Memory B cell (primary cell): ENCODE measurements at regions not wholly inside any gene's neighbourhood (a gene's known extent, or its start where the extent isn't known, plus 50 kb on each side); places are given as distances from the start of the nearest gene placed in this dataset.
"Not testable (repeated sequence)": the region's sequence is repeated elsewhere in the genome, so short reads cannot be mapped to it uniquely, and the experiment has no call there.

ENCODE experiments used
- ATAC-seq: fragments of 150-1000 bp; cut with Tn5 transposase; 2 replicates; pipeline ENCODE4 v1.10.0; 2021; ENCODE audit warnings: low read depth, mild to moderate bottlenecking, moderate library complexity
- DNase-seq, 2 donors: peaks; one replicate each; pipeline ENCODE4 v3.0.0; 2022; ENCODE audit warnings: low spot score in 2 of 2
- H3K27ac Mint-ChIP-seq: one replicate; pipeline ENCODE4 v1.8.0; 2022; ENCODE audit warnings: mild to moderate bottlenecking, moderate library complexity, mixed read lengths
- H3K27me3 Mint-ChIP-seq: one replicate; pipeline ENCODE4 v1.8.0; 2022; ENCODE audit warnings: mixed read lengths
- H3K36me3 Mint-ChIP-seq: one replicate; pipeline ENCODE4 v1.8.0; 2022; ENCODE audit warnings: mild to moderate bottlenecking, mixed read lengths
- H3K4me1 Mint-ChIP-seq: one replicate; pipeline ENCODE4 v1.8.0; 2022; ENCODE audit warnings: mixed read lengths
- H3K4me3 Mint-ChIP-seq: one replicate; pipeline ENCODE4 v1.8.0; 2022; ENCODE audit warnings: mild to moderate bottlenecking, moderate library complexity, mixed read lengths
- H3K9me3 Mint-ChIP-seq: one replicate; pipeline ENCODE4 v1.8.0; 2022; ENCODE audit warnings: mixed read lengths

DNA sequence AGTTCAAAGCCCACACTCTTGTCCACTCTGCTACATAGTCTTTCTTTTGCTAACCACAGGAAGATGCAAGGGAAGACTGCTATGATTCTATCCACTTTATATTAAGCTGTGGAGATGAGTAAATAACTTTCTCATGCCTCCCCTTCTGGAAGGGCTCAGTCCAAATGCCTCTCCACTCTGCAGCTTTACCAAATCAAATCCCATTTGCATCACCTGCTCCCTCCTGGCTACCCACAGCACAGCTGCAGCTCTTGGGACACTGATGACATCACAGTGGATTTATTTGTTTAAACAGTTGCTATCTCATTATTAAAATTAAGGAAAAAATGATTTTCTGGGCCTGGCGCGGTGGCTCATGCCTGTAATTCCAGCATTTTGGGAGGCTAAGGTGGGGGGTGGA, 1544.9 kb upstream of the WWC1 start:
- H3K36me3 Mint-ChIP-seq, result no peaks in the 10 kb centered on the region
- H3K27ac Mint-ChIP-seq, result no peak overlapping the region
- no peak overlapping the region for H3K4me3 Mint-ChIP-seq
- peaks cover 12% of the 10 kb centered on the region for H3K9me3 Mint-ChIP-seq
- ATAC-seq, result no peak
- no peaks in the 10 kb centered on the region for H3K27me3 Mint-ChIP-seq
- no peak for DNase-seq
- H3K4me1 Mint-ChIP-seq, result no peaks in the 10 kb centered on the region

DNA sequence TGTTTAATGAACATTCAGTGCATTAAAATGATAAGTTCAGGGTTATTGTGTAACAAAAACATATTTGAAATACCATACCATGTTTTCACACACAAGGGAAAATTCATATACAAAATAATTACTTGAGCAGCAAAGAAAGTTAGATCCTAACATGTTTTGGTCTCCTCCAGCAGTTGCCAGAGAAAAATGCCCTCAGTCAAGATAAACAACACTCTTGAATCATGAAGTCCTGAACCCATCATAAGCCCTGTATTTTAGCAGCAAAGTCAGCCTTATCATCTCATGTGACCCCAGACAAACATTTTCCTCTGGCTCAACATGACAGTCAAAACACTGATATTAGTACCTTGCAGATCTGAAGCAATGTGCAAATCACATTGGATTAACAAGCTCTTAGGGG, 1541.1 kb upstream of the WWC1 start:
- DNase-seq (no peak), ATAC-seq (no peak)
- no peak overlapping the region for H3K27ac Mint-ChIP-seq
- H3K4me1 Mint-ChIP-seq, result no peaks in the 10 kb centered on the region
- no peaks in the 10 kb centered on the region for H3K27me3 Mint-ChIP-seq
- H3K36me3 Mint-ChIP-seq, result no peaks in the 10 kb centered on the region
- H3K9me3 Mint-ChIP-seq, result peaks cover 5% of the 10 kb centered on the region
- H3K4me3 Mint-ChIP-seq, result no peak overlapping the region

GRCh38 chr5:166758151-166758550, 1533.3 kb upstream of the WWC1 start:
- H3K4me3 Mint-ChIP-seq, result no peak overlapping the region
- H3K9me3 Mint-ChIP-seq, result peaks cover 2% of the 10 kb centered on the region
- no peaks in the 10 kb centered on the region for H3K4me1 Mint-ChIP-seq
- no peaks in the 10 kb centered on the region for H3K27me3 Mint-ChIP-seq
- H3K36me3 Mint-ChIP-seq, result no peaks in the 10 kb centered on the region
- ATAC-seq (no peak), DNase-seq (no peak)
- no peak overlapping the region for H3K27ac Mint-ChIP-seq

GRCh38 chr5:166767858-166768257, 1523.6 kb upstream of the WWC1 start:
- Mint-ChIP-seq H3K4me1 (no peaks in the 10 kb centered on the region), H3K36me3 (no peaks in the 10 kb centered on the region), H3K4me3 (no peak overlapping the region), H3K27me3 (no peaks in the 10 kb centered on the region), H3K9me3 (peaks cover 2% of the 10 kb centered on the region), H3K27ac (no peak overlapping the region)
- DNase-seq (no peak), ATAC-seq (no peak)

DNA sequence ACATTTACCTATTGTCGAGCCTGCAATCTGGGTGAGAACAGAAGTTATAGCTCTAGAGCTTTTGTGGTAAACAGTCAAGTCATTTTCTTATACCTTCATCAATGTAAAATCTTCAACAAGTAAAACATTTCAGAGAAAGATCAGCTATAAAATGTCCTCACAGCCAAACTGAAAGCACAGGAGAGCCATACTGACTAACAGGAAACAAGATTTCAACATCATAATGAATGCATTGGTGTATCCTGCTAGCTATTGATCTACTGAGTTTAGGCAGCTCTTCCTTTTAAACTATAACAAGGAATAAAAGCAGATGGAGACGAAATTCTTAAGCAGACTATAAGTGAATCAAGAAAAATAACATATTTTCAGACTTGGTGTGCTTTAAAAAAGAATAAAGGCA, 1522.9 kb upstream of the WWC1 start:
- no peak overlapping the region for H3K4me3 Mint-ChIP-seq
- H3K36me3 Mint-ChIP-seq, result no peaks in the 10 kb centered on the region
- no peak for DNase-seq
- no peak for ATAC-seq
- H3K27ac Mint-ChIP-seq, result no peak overlapping the region
- H3K4me1 Mint-ChIP-seq, result no peaks in the 10 kb centered on the region
- peaks cover 2% of the 10 kb centered on the region for H3K9me3 Mint-ChIP-seq
- H3K27me3 Mint-ChIP-seq, result no peaks in the 10 kb centered on the region

DNA sequence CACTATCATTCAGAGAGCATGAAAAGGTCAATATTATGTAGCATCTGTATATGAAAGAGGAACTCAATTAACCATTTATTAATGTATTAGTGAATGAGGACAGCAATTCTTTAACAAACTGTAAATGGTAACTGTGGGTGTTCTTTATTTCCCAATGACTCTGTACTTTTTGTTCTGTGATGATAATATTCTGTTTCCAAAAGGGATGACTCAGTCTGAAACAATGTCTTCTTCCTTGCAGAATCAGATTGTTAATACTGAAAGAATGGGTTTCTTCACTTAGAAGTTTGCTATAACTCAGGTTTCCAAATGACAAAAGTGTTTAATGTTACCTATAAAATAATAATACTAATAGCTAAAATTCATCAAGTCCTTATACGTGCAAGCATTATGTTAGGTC, 1518.7 kb upstream of the WWC1 start:
- DNase-seq, result no peak
- Mint-ChIP-seq H3K27me3 (no peaks in the 10 kb centered on the region), H3K36me3 (no peaks in the 10 kb centered on the region), H3K9me3 (no peaks in the 10 kb centered on the region), H3K27ac (no peak overlapping the region), H3K4me1 (no peaks in the 10 kb centered on the region), H3K4me3 (no peak overlapping the region)
- ATAC-seq, result no peak

GRCh38 chr5:166781737-166782136, 1509.7 kb upstream of the WWC1 start:
- no peak overlapping the region for H3K27ac Mint-ChIP-seq
- no peak for ATAC-seq
- H3K36me3 Mint-ChIP-seq, result no peaks in the 10 kb centered on the region
- peaks cover 1% of the 10 kb centered on the region for H3K9me3 Mint-ChIP-seq
- DNase-seq, result no peak
- no peaks in the 10 kb centered on the region for H3K27me3 Mint-ChIP-seq
- no peaks in the 10 kb centered on the region for H3K4me1 Mint-ChIP-seq
- no peak overlapping the region for H3K4me3 Mint-ChIP-seq

- Mint-ChIP-seq H3K27me3 (no peaks in the 10 kb centered on the region), H3K36me3 (no peaks in the 10 kb centered on the region), H3K27ac (no peak overlapping the region), H3K4me1 (no peaks in the 10 kb centered on the region), H3K4me3 (no peak overlapping the region), H3K9me3 (peaks cover 1% of the 10 kb centered on the region)
- DNase-seq (no peak), ATAC-seq (no peak)
These were observed 1506.8 kb upstream of the WWC1 start for GRCh38 chr5:166784545-166785078.

DNA sequence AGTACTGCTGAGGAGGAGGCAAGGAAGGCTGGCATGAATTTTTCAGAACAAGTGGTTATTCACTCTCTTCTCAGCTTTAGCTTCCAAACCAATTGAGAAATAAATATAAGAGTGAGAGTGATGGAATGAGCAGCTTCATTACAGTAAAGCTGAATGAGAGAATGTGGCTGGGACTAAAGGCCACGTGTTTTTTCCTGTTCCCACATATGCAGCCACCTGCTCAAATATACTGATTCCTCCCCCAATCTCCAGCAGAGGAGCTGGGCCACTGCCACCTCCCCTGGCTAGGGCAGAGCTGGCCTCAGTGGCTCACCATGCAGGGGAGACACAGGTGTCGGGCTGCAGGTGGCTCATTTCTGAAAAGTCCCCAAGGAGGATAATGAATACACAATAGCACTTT, 1505.3 kb upstream of the WWC1 start:
- no peaks in the 10 kb centered on the region for H3K4me1 Mint-ChIP-seq
- no peaks in the 10 kb centered on the region for H3K9me3 Mint-ChIP-seq
- no peaks in the 10 kb centered on the region for H3K36me3 Mint-ChIP-seq
- ATAC-seq (no peak), DNase-seq (no peak)
- H3K27me3 Mint-ChIP-seq, result no peaks in the 10 kb centered on the region
- H3K4me3 Mint-ChIP-seq, result no peak overlapping the region
- no peak overlapping the region for H3K27ac Mint-ChIP-seq

GRCh38 chr5:166786889-166787288, 1504.6 kb upstream of the WWC1 start:
- no peak for ATAC-seq
- Mint-ChIP-seq H3K27me3 (no peaks in the 10 kb centered on the region), H3K4me1 (no peaks in the 10 kb centered on the region), H3K36me3 (no peaks in the 10 kb centered on the region), H3K4me3 (no peak overlapping the region), H3K27ac (no peak overlapping the region), H3K9me3 (no peaks in the 10 kb centered on the region)
- DNase-seq, result no peak

GRCh38 chr5:166788050-166788449, 1503.4 kb upstream of the WWC1 start:
- ATAC-seq, result no peak
- no peaks in the 10 kb centered on the region for H3K27me3 Mint-ChIP-seq

DNA sequence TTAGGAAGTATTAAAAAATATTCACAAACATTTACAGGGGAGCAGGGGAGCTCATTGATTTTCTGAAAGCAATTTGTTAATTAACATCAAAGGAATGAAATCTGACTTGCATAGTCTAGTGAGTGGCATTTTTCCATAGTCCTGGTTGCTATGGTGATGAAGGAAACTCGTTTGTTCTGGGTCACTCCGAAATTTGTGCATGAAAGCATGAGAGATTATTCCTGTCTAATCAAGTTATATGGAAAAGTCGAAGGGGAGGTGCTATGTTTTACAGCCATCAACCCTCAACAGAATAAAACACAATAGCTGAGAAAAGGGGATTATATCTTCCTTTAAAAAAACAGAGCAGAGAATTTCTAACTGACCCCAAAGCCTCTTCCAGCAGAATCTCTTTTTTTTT, 1495.7 kb upstream of the WWC1 start:
- no peaks in the 10 kb centered on the region for H3K27me3 Mint-ChIP-seq
- DNase-seq (no peak), ATAC-seq (no peak)
- no peaks in the 10 kb centered on the region for H3K4me1 Mint-ChIP-seq
- peaks cover 3% of the 10 kb centered on the region for H3K9me3 Mint-ChIP-seq
- no peak overlapping the region for H3K4me3 Mint-ChIP-seq
- H3K36me3 Mint-ChIP-seq, result no peaks in the 10 kb centered on the region
- H3K27ac Mint-ChIP-seq, result no peak overlapping the region

More at GRCh38 chr5:166788050-166788449, 1503.4 kb upstream of the WWC1 start:
- Mint-ChIP-seq H3K36me3 (no peaks in the 10 kb centered on the region), H3K4me3 (no peak overlapping the region), H3K4me1 (no peaks in the 10 kb centered on the region), H3K9me3 (no peaks in the 10 kb centered on the region), H3K27ac (no peak overlapping the region)
- no peak for DNase-seq

GRCh38 chr5:166803058-166803457, 1488.4 kb upstream of the WWC1 start:
- peaks cover 17% of the 10 kb centered on the region for H3K9me3 Mint-ChIP-seq
- DNase-seq (no peak), ATAC-seq (no peak)
- H3K27ac Mint-ChIP-seq, result no peak overlapping the region
- H3K4me3 Mint-ChIP-seq, result no peak overlapping the region
- H3K4me1 Mint-ChIP-seq, result no peaks in the 10 kb centered on the region
- no peaks in the 10 kb centered on the region for H3K36me3 Mint-ChIP-seq
- H3K27me3 Mint-ChIP-seq, result no peaks in the 10 kb centered on the region

DNA sequence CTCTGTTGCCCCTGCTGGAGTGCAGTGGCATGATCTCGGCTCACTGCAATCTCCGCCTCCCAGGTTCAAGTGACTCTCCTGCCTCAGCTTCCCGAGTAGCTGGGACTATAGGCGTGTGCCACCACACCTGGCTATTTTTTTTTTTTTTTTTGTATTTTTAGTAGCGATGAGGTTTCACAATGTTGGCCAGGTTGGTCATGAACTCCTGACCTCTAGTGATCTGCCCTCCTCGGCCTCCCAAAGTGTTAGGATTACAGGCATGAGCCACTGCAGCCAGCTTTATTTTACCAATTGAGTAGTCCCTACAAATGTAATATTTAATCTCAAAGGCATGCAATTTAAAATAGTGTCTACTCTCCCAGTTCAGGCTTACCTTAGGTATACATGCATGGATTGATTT, 1487.2 kb upstream of the WWC1 start:
- H3K4me1 Mint-ChIP-seq, H3K36me3 Mint-ChIP-seq, ATAC-seq, DNase-seq, H3K27ac Mint-ChIP-seq, H3K27me3 Mint-ChIP-seq, H3K4me3 Mint-ChIP-seq: not testable (repeated sequence)
- peaks cover 16% of the 10 kb centered on the region for H3K9me3 Mint-ChIP-seq

GRCh38 chr5:166804693-166805092, 1486.8 kb upstream of the WWC1 start:
- H3K9me3 Mint-ChIP-seq, result peaks cover 16% of the 10 kb centered on the region
- not testable (repeated sequence) for H3K27me3 Mint-ChIP-seq, H3K36me3 Mint-ChIP-seq, H3K4me3 Mint-ChIP-seq, H3K27ac Mint-ChIP-seq, H3K4me1 Mint-ChIP-seq, ATAC-seq, DNase-seq
